NCI-H2171 (cell line): ENCODE measurements at regions not wholly inside any gene's neighbourhood (a gene's known extent, or its start where the extent isn't known, plus 50 kb on each side); places are given as distances from the start of the nearest gene placed in this dataset.
A peak's percentile ranks its signal among the peaks of the same experiment; 100 is the strongest.
"Not testable (repeated sequence)": the region's sequence is repeated elsewhere in the genome, so short reads cannot be mapped to it uniquely, and the experiment has no call there.

Experiments used
- DNase-seq: peaks from one replicate; lab custom pipeline; 2025; lab: John Stamatoyannopoulos, UW

- no peak for DNase-seq
These were observed 186.2 kb upstream of the PARD3B start for GRCh38 chr2:204359076-204359475.

GRCh38 chr2:204360218-204361007 is 184.9 kb upstream of the PARD3B start:
- no peak for DNase-seq

- no peak for DNase-seq
These were observed 183.5 kb upstream of the PARD3B start for GRCh38 chr2:204361738-204362137.

- DNase-seq = no peak
These were observed 182.7 kb upstream of the PARD3B start for GRCh38 chr2:204362581-204362980.

- DNase-seq = no peak
These were observed 181.8 kb upstream of the PARD3B start for GRCh38 chr2:204363513-204363912.

GRCh38 chr2:204364860-204365535 is 180.3 kb upstream of the PARD3B start:
- no peak for DNase-seq

- peak; percentile 80 for DNase-seq
These were observed 179.5 kb upstream of the PARD3B start for GRCh38 chr2:204365811-204366210.

GRCh38 chr2:204367466-204367865 is 177.8 kb upstream of the PARD3B start:
- no peak for DNase-seq

GRCh38 chr2:204370172-204370718 is 175.0 kb upstream of the PARD3B start:
- DNase-seq = no peak

GRCh38 chr2:204373942-204374341 is 171.3 kb upstream of the PARD3B start:
- DNase-seq = no peak

- no peak for DNase-seq
These were observed 165.0 kb upstream of the PARD3B start for GRCh38 chr2:204380141-204380881.

GRCh38 chr2:204386668-204387067 is 158.6 kb upstream of the PARD3B start:
- no peak for DNase-seq

- DNase-seq = no peak
These were observed 156.2 kb upstream of the PARD3B start for GRCh38 chr2:204389120-204389519.

- no peak for DNase-seq
These were observed 155.4 kb upstream of the PARD3B start for GRCh38 chr2:204389856-204390255.

GRCh38 chr2:204395539-204395938 is 149.7 kb upstream of the PARD3B start:
- DNase-seq = no peak

GRCh38 chr2:204401114-204401513 is 144.2 kb upstream of the PARD3B start:
- no peak for DNase-seq

- DNase-seq = no peak
These were observed 137.9 kb upstream of the PARD3B start for GRCh38 chr2:204407204-204408014.

GRCh38 chr2:204412782-204413181 is 132.5 kb upstream of the PARD3B start:
- DNase-seq = not testable (repeated sequence)

- DNase-seq = no peak
These were observed 129.7 kb upstream of the PARD3B start for GRCh38 chr2:204415406-204416181.

GRCh38 chr2:204416236-204416635 is 129.0 kb upstream of the PARD3B start:
- no peak for DNase-seq

GRCh38 chr2:204425821-204426220 is 119.5 kb upstream of the PARD3B start:
- no peak for DNase-seq
